CD14-positive monocyte (primary cell): ENCODE measurements at regions not wholly inside any gene's neighbourhood (a gene's known extent, or its start where the extent isn't known, plus 50 kb on each side); places are given as distances from the start of the nearest gene placed in this dataset.

Experiments used
- DNase-seq, 3 donors: peaks; one replicate each; pipeline ENCODE4 v3.0.0-alpha.2; 2011 to 2022
- H2AFZ ChIP-seq: 2 replicates; pipeline ENCODE4 v1.6.0; 2012; ENCODE audit warnings: mild to moderate bottlenecking, low read depth, low read length, inconsistent platforms; ENCODE audit not compliant: insufficient read depth, poor library complexity, severe bottlenecking
- H3K27ac ChIP-seq, 2 donors: 1 replicate in 1 of 2; 2 replicates in 1 of 2; pipeline ENCODE4 v1.5.1; 2012 to 2013; ENCODE audit warnings: low read length in 2 of 2, control low read depth in 1 of 2, inconsistent platforms in 1 of 2, low read depth in 1 of 2, mild to moderate bottlenecking in 1 of 2
- H3K27me3 ChIP-seq, 2 donors: one replicate each; pipeline versions ENCODE4 v1.6.0 to v1.6.1; 2011 to 2013; ENCODE audit warnings: low read length in 2 of 2; ENCODE audit not compliant: control insufficient read depth in 2 of 2, insufficient read depth in 2 of 2
- H3K36me3 ChIP-seq, 2 donors: replicated peaks in 1 of 2; 1 replicate in 1 of 2; 2 replicates in 1 of 2; pipeline versions ENCODE4 v1.5.1 to v1.6.1; 2012 to 2013; ENCODE audit warnings: low read length in 2 of 2, control low read depth in 1 of 2, inconsistent platforms in 1 of 2, mild to moderate bottlenecking in 1 of 2; ENCODE audit not compliant: insufficient read depth in 2 of 2, control insufficient read depth in 1 of 2
- H3K4me1 ChIP-seq, 2 donors: 1 replicate in 1 of 2; 2 replicates in 1 of 2; pipeline versions ENCODE4 v1.5.1 to v1.6.1; 2012 to 2013; ENCODE audit warnings: low read length in 2 of 2, control low read depth in 1 of 2, inconsistent platforms in 1 of 2, mild to moderate bottlenecking in 1 of 2, moderate library complexity in 1 of 2; ENCODE audit not compliant: insufficient read depth in 2 of 2, control insufficient read depth in 1 of 2
- H3K4me2 ChIP-seq: replicated peaks from 2 replicates; pipeline ENCODE3; 2012; ENCODE audit warnings: low read length, moderate library complexity, mild to moderate bottlenecking; ENCODE audit not compliant: poor library complexity, severe bottlenecking; ENCODE audit errors: extremely low read depth
- H3K4me3 ChIP-seq, 3 experiments: fragments of 200-600 bp in 1 of 3; sonication (generic) in 1 of 3; replicated peaks in 1 of 3; 1 replicate in 2 of 3; 2 replicates in 1 of 3; pipeline ENCODE4 v1.5.1; 2011 to 2013; ENCODE audit warnings: low read length in 3 of 3, mild to moderate bottlenecking in 3 of 3, control low read depth in 2 of 3, low read depth in 2 of 3, inconsistent platforms in 1 of 3, moderate library complexity in 1 of 3
- H3K79me2 ChIP-seq: 2 replicates; pipeline ENCODE4 v1.6.0; 2012; ENCODE audit warnings: mild to moderate bottlenecking, control low read depth, inconsistent platforms, low read length, moderate library complexity; ENCODE audit not compliant: insufficient read depth
- H3K9ac ChIP-seq: 2 replicates; pipeline ENCODE4 v1.6.0; 2017; ENCODE audit warnings: low read length, mild to moderate bottlenecking; ENCODE audit not compliant: insufficient read depth, poor library complexity, severe bottlenecking
- H3K9me3 ChIP-seq, 2 donors: replicated peaks in 1 of 2; 1 replicate in 1 of 2; 2 replicates in 1 of 2; pipeline versions ENCODE4 v1.5.1 to v1.6.1; 2012 to 2013; ENCODE audit warnings: low read length in 2 of 2, control low read depth in 1 of 2; ENCODE audit not compliant: control insufficient read depth in 1 of 2, insufficient read depth in 1 of 2
- H4K20me1 ChIP-seq: 2 replicates; pipeline ENCODE4 v1.6.0; 2012; ENCODE audit warnings: mild to moderate bottlenecking, low read length, control low read depth, moderate library complexity; ENCODE audit not compliant: insufficient read depth
- H3K27ac Mint-ChIP-seq, 7 donors: one replicate each; pipeline ENCODE4 v1.8.0; 2020; ENCODE audit warnings: mild to moderate bottlenecking in 7 of 7, mixed read lengths in 7 of 7, moderate library complexity in 6 of 7, inconsistent platforms in 2 of 7
- H3K27me3 Mint-ChIP-seq, 3 donors: one replicate each; pipeline ENCODE4 v1.8.0; 2021 to 2022; ENCODE audit warnings: low read depth in 3 of 3, mild to moderate bottlenecking in 3 of 3, mixed read lengths in 3 of 3, moderate library complexity in 3 of 3, inconsistent platforms in 1 of 3
- H3K36me3 Mint-ChIP-seq, 2 donors: one replicate each; pipeline ENCODE4 v1.8.0; 2020; ENCODE audit warnings: mixed read lengths in 2 of 2, inconsistent platforms in 1 of 2, mild to moderate bottlenecking in 1 of 2
- H3K4me1 Mint-ChIP-seq: one replicate; pipeline ENCODE4 v1.8.0; 2020; ENCODE audit warnings: mild to moderate bottlenecking, mixed read lengths
- H3K4me3 Mint-ChIP-seq, 2 donors: one replicate each; pipeline ENCODE4 v1.8.0; 2020; ENCODE audit warnings: mild to moderate bottlenecking in 2 of 2, mixed read lengths in 2 of 2, moderate library complexity in 1 of 2
- H3K9me3 Mint-ChIP-seq, 7 donors: one replicate each; pipeline ENCODE4 v1.8.0; 2020 to 2022; ENCODE audit warnings: mixed read lengths in 7 of 7, mild to moderate bottlenecking in 6 of 7, moderate library complexity in 6 of 7, inconsistent platforms in 2 of 7
- CTCF ChIP-seq: fragments of 200-600 bp; IDR thresholded peaks from one replicate; pipeline ENCODE4 v1.8.0; 2022; ENCODE audit warnings: antibody characterized with exemption, mild to moderate bottlenecking
- WGBS: methylation state at CpG from one replicate; pipeline ENCODE4 v1.1.5; 2013; ENCODE audit warnings: missing lambda C conversion rate; ENCODE audit not compliant: insufficient coverage; 5-methylcytosine and 5-hydroxymethylcytosine counted together
- intact Hi-C, 2 donors: fragments of 100-400 bp; cut with micrococcal nuclease; formaldehyde crosslinking; loops; one replicate each; pipeline versions ENCODE4 v1.15.0 to v1.15.1; 2023

GRCh38 chr13:100810481-100810880 lies 135.9 kb upstream of the TMTC4 start:
- no peak for TF ChIP-seq CTCF
- H3K36me3 ChIP-seq = no peaks in the 10 kb centered on the region
- no peaks in the 10 kb centered on the region for H3K27me3 ChIP-seq
- peaks cover 0 to 5% of the 10 kb centered on the region in 2 donors for H3K9me3 ChIP-seq
- Mint-ChIP-seq H3K27me3 (peaks cover 0 to 2% (median 1%) of the 10 kb centered on the region in 3 donors), H3K4me3 (no peak overlapping the region), H3K4me1 (no peaks in the 10 kb centered on the region), H3K27ac (no peak overlapping the region), H3K36me3 (no peaks in the 10 kb centered on the region), H3K9me3 (peaks cover 0 to 6% (median 1%) of the 10 kb centered on the region in 7 donors)
- no peak overlapping the region for H3K27ac ChIP-seq
- intact Hi-C loops = no loop called here
- H3K4me3 ChIP-seq = no peak overlapping the region
- WGBS = no CpG with 5 or more reads among the region's 3 CpGs
- no peak for DNase-seq
- no peaks in the 10 kb centered on the region for H3K4me1 ChIP-seq
- H3K4me2 ChIP-seq = no peak overlapping the region
- no peak overlapping the region for H2AFZ ChIP-seq
- H3K79me2 ChIP-seq = no peaks in the 10 kb centered on the region
- no peak overlapping the region for H3K9ac ChIP-seq
- no peaks in the 10 kb centered on the region for H4K20me1 ChIP-seq

- H3K27me3 Mint-ChIP-seq = peaks cover 0 to 2% (median 1%) of the 10 kb centered on the region in 3 donors
- H3K4me1 Mint-ChIP-seq = no peaks in the 10 kb centered on the region
- no peak for TF ChIP-seq CTCF
Observed at GRCh38 chr13:100809856-100810255, 135.3 kb upstream of the TMTC4 start.

More at GRCh38 chr13:100809856-100810255, 135.3 kb upstream of the TMTC4 start:
- Mint-ChIP-seq H3K36me3 (no peaks in the 10 kb centered on the region), H3K4me3 (no peak overlapping the region), H3K27ac (no peak overlapping the region), H3K9me3 (peaks cover 0 to 6% (median under 1%) of the 10 kb centered on the region in 7 donors)
- Histone ChIP-seq H3K27me3 (no peaks in the 10 kb centered on the region), H3K4me2 (no peak overlapping the region), H3K4me3 (no peak overlapping the region), H3K27ac (no peak overlapping the region), H2AFZ (no peak overlapping the region), H3K9me3 (peaks cover 0 to 2% of the 10 kb centered on the region in 2 donors), H4K20me1 (no peaks in the 10 kb centered on the region), H3K36me3 (no peaks in the 10 kb centered on the region), H3K4me1 (no peaks in the 10 kb centered on the region), H3K79me2 (no peaks in the 10 kb centered on the region), H3K9ac (no peak overlapping the region)
- intact Hi-C loops = no loop called here
- WGBS = no CpG with 5 or more reads among the region's 3 CpGs
- DNase-seq = no peak
